Stimulated activated naive CD8-positive, alpha-beta T cell treated with anti-CD3 and anti-CD28 coated beads, Interleukin-15, amount 100 ng/mL, for 72 hours (primary cell): ENCODE measurements at regions not wholly inside any gene's neighbourhood (a gene's known extent, or its start where the extent isn't known, plus 50 kb on each side); places are given as distances from the start of the nearest gene placed in this dataset.
A peak's percentile ranks its signal among the peaks of the same experiment; 100 is the strongest.
"Not testable (repeated sequence)": the region's sequence is repeated elsewhere in the genome, so short reads cannot be mapped to it uniquely, and the experiment has no call there.

ENCODE experiments used
- ATAC-seq: fragments of 150-1000 bp; cut with Tn5 transposase; 2 replicates; pipeline ENCODE4 v1.10.0; 2021; ENCODE audit warnings: mild to moderate bottlenecking, moderate library complexity
- DNase-seq, 2 donors: peaks; one replicate each; pipeline ENCODE4 v3.0.0; 2021 to 2022
- H3K27ac Mint-ChIP-seq, 2 donors: one replicate each; pipeline ENCODE4 v1.8.0; 2022; ENCODE audit warnings: mild to moderate bottlenecking in 2 of 2, mixed read lengths in 2 of 2, moderate library complexity in 2 of 2
- H3K27me3 Mint-ChIP-seq: one replicate; pipeline ENCODE4 v1.8.0; 2022; ENCODE audit warnings: mixed read lengths
- H3K4me1 Mint-ChIP-seq: one replicate; pipeline ENCODE4 v1.8.0; 2022; ENCODE audit warnings: mild to moderate bottlenecking, mixed read lengths
- H3K4me3 Mint-ChIP-seq, 2 donors: one replicate each; pipeline ENCODE4 v1.8.0; 2022; ENCODE audit warnings: mild to moderate bottlenecking in 2 of 2, mixed read lengths in 2 of 2, moderate library complexity in 1 of 2
- H3K9me3 Mint-ChIP-seq, 2 donors: one replicate each; pipeline ENCODE4 v1.8.0; 2022; ENCODE audit warnings: mixed read lengths in 2 of 2

GRCh38 chr3:74413547-74414241 is 200.8 kb downstream of the CNTN3 start:
- no peak for DNase-seq
- H3K27ac Mint-ChIP-seq = no peak overlapping the region
- H3K4me3 Mint-ChIP-seq = no peak overlapping the region
- peaks cover 4 to 8% of the 10 kb centered on the region in 2 donors for H3K9me3 Mint-ChIP-seq
- no peaks in the 10 kb centered on the region for H3K27me3 Mint-ChIP-seq
- ATAC-seq = no peak
- H3K4me1 Mint-ChIP-seq = no peaks in the 10 kb centered on the region

GRCh38 chr3:74410276-74410941 is 204.1 kb downstream of the CNTN3 start:
- Mint-ChIP-seq H3K9me3 (peaks cover 4 to 8% of the 10 kb centered on the region in 2 donors), H3K27ac (no peak overlapping the region), H3K4me1 (no peaks in the 10 kb centered on the region), H3K27me3 (no peaks in the 10 kb centered on the region), H3K4me3 (no peak overlapping the region)
- ATAC-seq (no peak), DNase-seq (no peak)

GRCh38 chr3:74409066-74409465 is 205.4 kb downstream of the CNTN3 start:
- Mint-ChIP-seq H3K4me3 (no peak overlapping the region), H3K27me3 (no peaks in the 10 kb centered on the region), H3K9me3 (peaks cover 5 to 10% of the 10 kb centered on the region in 2 donors), H3K4me1 (no peaks in the 10 kb centered on the region), H3K27ac (no peak overlapping the region)
- ATAC-seq (no peak), DNase-seq (no peak)

GRCh38 chr3:74403307-74403706 is 211.2 kb downstream of the CNTN3 start:
- DNase-seq = no peak
- no peak overlapping the region for H3K4me3 Mint-ChIP-seq
- no peak overlapping the region for H3K27ac Mint-ChIP-seq
- ATAC-seq = no peak
- no peaks in the 10 kb centered on the region for H3K27me3 Mint-ChIP-seq
- no peaks in the 10 kb centered on the region for H3K4me1 Mint-ChIP-seq
- peaks cover 5 to 7% of the 10 kb centered on the region in 2 donors for H3K9me3 Mint-ChIP-seq

DNA sequence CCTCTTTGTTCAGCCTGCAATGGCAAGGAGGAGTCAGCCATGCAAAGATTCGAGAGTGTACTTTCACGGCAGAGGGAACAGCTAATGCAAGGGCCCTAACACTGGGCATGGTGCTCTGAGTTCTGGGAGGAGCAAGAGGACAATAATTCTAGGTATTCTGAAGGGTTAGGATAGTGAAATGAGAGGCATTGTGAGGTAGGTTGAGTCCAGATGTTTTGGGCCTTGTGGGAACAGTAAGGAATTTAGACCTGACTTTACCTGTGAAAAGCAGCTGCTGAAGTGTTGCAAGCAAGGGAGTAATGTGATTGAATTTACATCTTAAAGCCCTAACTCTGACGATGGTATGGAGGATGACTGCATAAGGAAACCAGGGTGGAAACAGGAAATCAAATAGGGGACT is 211.6 kb downstream of the CNTN3 start:
- H3K27me3 Mint-ChIP-seq = no peaks in the 10 kb centered on the region
- ATAC-seq (no peak), DNase-seq (no peak)
- no peak overlapping the region for H3K4me3 Mint-ChIP-seq
- peaks cover 5 to 7% of the 10 kb centered on the region in 2 donors for H3K9me3 Mint-ChIP-seq
- peak overlapping the region in 1 of 2 donors; percentile 58 for H3K27ac Mint-ChIP-seq
- H3K4me1 Mint-ChIP-seq = no peaks in the 10 kb centered on the region

DNA sequence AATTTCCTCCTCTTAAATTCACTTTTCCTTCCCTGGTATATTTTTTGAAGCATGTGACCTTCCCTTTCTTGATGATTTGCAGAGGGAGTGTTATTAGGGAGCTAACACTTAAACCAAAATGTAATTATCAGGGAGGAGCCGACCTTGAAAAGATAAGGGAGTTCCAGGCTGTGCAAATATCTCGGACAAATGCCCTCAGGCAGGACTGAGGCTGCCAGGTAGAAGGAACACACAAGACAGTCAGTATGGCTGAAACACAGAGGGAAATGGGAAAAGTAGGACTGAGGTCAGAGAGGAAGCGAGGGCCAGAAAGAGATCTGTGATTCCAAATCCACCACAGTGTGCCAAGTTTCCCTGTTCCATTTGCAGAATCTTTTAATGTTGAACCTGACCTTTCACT is 221.0 kb downstream of the CNTN3 start:
- ATAC-seq (no peak), DNase-seq (no peak)
- H3K27ac Mint-ChIP-seq = no peak overlapping the region
- no peak overlapping the region for H3K4me3 Mint-ChIP-seq
- H3K4me1 Mint-ChIP-seq = no peaks in the 10 kb centered on the region
- H3K27me3 Mint-ChIP-seq = no peaks in the 10 kb centered on the region
- H3K9me3 Mint-ChIP-seq = peaks cover 14 to 22% of the 10 kb centered on the region in 2 donors

GRCh38 chr3:74390121-74390877 is 224.2 kb downstream of the CNTN3 start:
- Mint-ChIP-seq H3K27ac (no peak overlapping the region), H3K4me1 (no peaks in the 10 kb centered on the region), H3K27me3 (no peaks in the 10 kb centered on the region), H3K9me3 (peaks cover 0 to 7% of the 10 kb centered on the region in 2 donors), H3K4me3 (no peak overlapping the region)
- no peak for DNase-seq
- ATAC-seq = no peak

DNA sequence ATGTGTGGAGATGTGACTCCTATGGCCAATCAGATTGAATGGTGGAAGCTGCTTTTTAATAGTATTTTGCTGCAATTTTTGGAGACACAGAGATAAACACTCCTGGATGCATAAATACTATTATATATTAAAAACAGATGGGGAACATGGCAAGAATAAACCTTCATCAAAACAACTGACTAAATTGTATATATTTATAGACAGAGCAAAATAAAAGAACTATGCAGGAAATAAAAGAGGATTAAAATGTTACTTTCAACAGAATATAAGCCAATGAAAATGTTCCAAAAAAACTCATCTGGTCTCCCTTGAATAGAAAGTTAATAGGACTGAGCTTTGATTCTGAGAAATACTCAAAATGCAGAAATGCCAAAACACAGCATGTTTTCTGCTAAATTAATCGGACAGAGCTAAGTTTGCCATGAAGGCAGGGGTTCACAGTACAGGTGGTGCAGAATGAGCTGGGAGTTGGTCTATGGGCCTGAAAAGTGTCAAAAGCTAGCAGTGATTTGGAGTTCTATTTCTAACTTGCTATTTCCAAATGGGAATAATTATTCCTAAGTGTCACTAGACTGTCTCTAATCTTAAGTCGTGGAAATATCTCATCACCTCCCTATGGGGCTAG is 227.2 kb downstream of the CNTN3 start:
- ATAC-seq (no peak), DNase-seq (no peak)
- Mint-ChIP-seq H3K4me1 (no peaks in the 10 kb centered on the region), H3K9me3 (peaks cover 0 to 7% of the 10 kb centered on the region in 2 donors), H3K27ac (no peak overlapping the region), H3K4me3 (no peak overlapping the region), H3K27me3 (no peaks in the 10 kb centered on the region)

- no peak overlapping the region for H3K4me3 Mint-ChIP-seq
- no peak for DNase-seq
- H3K4me1 Mint-ChIP-seq = no peaks in the 10 kb centered on the region
- H3K9me3 Mint-ChIP-seq = peaks cover 5 to 7% of the 10 kb centered on the region in 2 donors
- ATAC-seq = no peak
- H3K27ac Mint-ChIP-seq = no peak overlapping the region
- no peaks in the 10 kb centered on the region for H3K27me3 Mint-ChIP-seq
Observed at GRCh38 chr3:74384159-74384558, 230.3 kb downstream of the CNTN3 start.

GRCh38 chr3:74377669-74378068 is 236.8 kb downstream of the CNTN3 start:
- Mint-ChIP-seq H3K4me1 (no peaks in the 10 kb centered on the region), H3K27me3 (no peaks in the 10 kb centered on the region), H3K9me3 (peaks cover 11 to 19% of the 10 kb centered on the region in 2 donors), H3K27ac (no peak overlapping the region), H3K4me3 (no peak overlapping the region)
- ATAC-seq (no peak), DNase-seq (no peak)

GRCh38 chr3:74376323-74376722 is 238.1 kb downstream of the CNTN3 start:
- not testable (repeated sequence) for H3K4me1 Mint-ChIP-seq, DNase-seq, H3K4me3 Mint-ChIP-seq, H3K27me3 Mint-ChIP-seq, H3K27ac Mint-ChIP-seq, ATAC-seq
- peaks cover 19 to 20% of the 10 kb centered on the region in 2 donors for H3K9me3 Mint-ChIP-seq

DNA sequence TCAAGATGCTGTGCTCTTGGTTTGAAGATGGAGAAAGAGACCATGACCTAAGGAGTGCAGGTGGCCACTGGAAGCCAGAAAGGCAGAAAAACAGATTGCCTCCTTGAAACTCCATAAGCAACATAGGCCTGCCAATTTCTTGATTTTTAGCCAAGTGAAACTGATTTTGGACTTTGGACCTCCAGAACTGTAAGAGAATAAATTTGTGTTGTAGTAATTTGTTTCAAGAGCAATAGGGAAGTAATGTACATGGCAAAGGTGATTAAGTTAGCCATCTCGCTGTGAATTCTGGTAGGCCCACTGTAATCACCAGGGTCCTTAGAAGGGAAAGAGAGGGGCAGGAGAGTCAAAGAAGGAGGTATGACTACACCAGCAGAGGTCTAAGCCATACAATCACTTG is 238.8 kb downstream of the CNTN3 start:
- DNase-seq = no peak
- H3K4me1 Mint-ChIP-seq = no peaks in the 10 kb centered on the region
- H3K4me3 Mint-ChIP-seq = no peak overlapping the region
- H3K9me3 Mint-ChIP-seq = peaks cover 15 to 19% of the 10 kb centered on the region in 2 donors
- no peaks in the 10 kb centered on the region for H3K27me3 Mint-ChIP-seq
- no peak overlapping the region for H3K27ac Mint-ChIP-seq
- no peak for ATAC-seq

DNA sequence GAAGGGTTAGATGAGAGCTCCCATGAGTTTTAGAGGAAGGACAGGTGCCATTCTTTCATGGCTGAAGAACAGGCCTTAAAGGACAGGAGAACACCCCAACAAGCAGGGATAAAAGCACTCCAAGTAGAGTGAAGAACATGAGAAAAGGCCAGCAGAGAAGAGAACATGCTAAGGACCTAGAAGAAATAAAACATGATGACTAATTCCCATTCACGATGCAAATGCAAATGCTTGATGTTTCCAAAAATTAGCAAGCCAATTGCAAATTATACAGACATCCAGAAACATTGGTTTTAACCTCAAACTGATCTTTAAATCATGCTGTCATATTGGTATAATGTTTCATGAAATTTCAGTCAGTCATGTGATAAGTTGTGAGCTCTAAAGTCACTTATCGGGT is 241.7 kb downstream of the CNTN3 start:
- DNase-seq (no peak), ATAC-seq (no peak)
- no peaks in the 10 kb centered on the region for H3K4me1 Mint-ChIP-seq
- H3K9me3 Mint-ChIP-seq = peaks cover 15 to 19% of the 10 kb centered on the region in 2 donors
- no peak overlapping the region for H3K27ac Mint-ChIP-seq
- no peak overlapping the region for H3K4me3 Mint-ChIP-seq
- H3K27me3 Mint-ChIP-seq = no peaks in the 10 kb centered on the region

DNA sequence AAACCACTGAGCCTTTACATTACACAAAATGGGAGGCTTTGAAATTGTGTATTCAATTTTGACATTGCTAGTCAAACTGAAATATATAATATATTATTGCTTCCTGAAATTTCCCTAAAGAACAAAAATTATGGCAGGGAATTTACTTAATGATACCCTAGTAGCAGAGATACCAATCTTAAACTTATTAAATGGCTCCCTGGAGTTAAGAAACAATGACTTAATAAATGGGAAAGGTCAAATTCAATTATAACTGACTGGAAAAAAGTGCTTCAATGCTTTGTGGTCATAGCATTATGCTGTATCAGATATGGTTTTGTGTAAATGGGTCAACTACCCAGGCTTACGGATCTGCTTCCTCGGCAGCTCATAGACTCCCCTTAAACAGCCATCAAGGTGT is 244.1 kb downstream of the CNTN3 start:
- DNase-seq (no peak), ATAC-seq (no peak)
- H3K9me3 Mint-ChIP-seq = peaks cover 11 to 18% of the 10 kb centered on the region in 2 donors
- H3K4me1 Mint-ChIP-seq = no peaks in the 10 kb centered on the region
- no peak overlapping the region for H3K27ac Mint-ChIP-seq
- H3K4me3 Mint-ChIP-seq = no peak overlapping the region
- no peaks in the 10 kb centered on the region for H3K27me3 Mint-ChIP-seq

DNA sequence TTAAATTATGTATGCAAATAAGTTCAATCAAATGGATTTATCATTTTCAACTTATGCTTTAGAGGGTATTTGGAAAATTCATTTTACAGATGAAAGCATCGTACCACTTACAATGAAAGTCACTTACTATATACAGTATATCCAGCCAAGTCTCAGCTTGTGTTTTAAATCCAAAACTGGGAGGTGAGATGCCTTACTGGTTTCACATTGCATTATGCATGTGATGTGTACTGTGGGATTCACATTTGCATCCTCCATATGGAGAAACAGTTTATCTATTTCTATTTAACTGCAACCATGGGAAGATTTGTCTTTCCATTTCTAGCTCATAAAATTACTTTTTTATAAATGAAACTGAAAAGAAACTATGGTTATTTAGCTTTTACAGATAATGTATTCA is 248.1 kb downstream of the CNTN3 start:
- H3K4me1 Mint-ChIP-seq = no peaks in the 10 kb centered on the region
- no peaks in the 10 kb centered on the region for H3K27me3 Mint-ChIP-seq
- ATAC-seq = no peak
- peaks cover 0 to 4% of the 10 kb centered on the region in 2 donors for H3K9me3 Mint-ChIP-seq
- H3K4me3 Mint-ChIP-seq = no peak overlapping the region
- no peak overlapping the region for H3K27ac Mint-ChIP-seq
- DNase-seq = no peak

- no peaks in the 10 kb centered on the region for H3K27me3 Mint-ChIP-seq
- H3K9me3 Mint-ChIP-seq = peaks cover 0 to 4% of the 10 kb centered on the region in 2 donors
- H3K27ac Mint-ChIP-seq = no peak overlapping the region
- H3K4me1 Mint-ChIP-seq = no peaks in the 10 kb centered on the region
- ATAC-seq (no peak), DNase-seq (no peak)
- no peak overlapping the region for H3K4me3 Mint-ChIP-seq
Observed at GRCh38 chr3:74363346-74363745, 251.1 kb downstream of the CNTN3 start.
